ENCODE measurements at regions not wholly inside any gene's neighbourhood (a gene's known extent, or its start where the extent isn't known, plus 50 kb on each side); places are given as distances from the start of the nearest gene placed in this dataset.

DNA sequence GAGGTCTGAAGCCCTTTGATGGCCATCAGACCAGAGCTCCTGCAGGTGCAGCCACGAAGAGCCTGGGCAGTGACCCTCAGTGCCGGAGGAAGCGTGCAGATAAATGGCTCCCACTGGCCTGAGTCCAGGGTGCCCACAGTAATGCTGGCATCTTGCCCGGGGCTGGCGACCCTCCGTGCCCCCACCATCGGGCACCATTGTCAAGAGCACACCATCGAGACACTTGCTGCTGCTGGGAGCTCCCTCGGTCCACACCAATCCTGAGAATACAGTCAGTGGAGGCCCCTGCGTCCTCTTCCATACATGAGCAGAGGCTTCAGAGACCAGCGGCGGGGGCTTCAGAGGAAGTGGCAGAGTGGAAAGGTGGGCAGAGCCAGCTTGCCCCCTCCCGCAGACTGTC, 1448.3 kb downstream of the BRD1 start:
- Histone ChIP-seq H4K20me1 (ENCODE audit: insufficient read depth, low read length) (0 out of 2 replicates have a peak, but pooled peaks cover 2% of the 10 kb centered on the region), H3K79me2 (ENCODE audit: insufficient read depth, low read length) (no peaks in the 10 kb centered on the region), H3K27me3 (ENCODE audit: control insufficient read depth in 1 of 2, insufficient read depth in 2 of 2, low read length in 2 of 2) (peaks cover 0 to 35% of the 10 kb centered on the region in 2 experiments; a peak in 4 of 5 replicates), H3K9ac (ENCODE audit: insufficient read depth, low read depth, low read length) (no peak overlapping the region), H3K4me3 (replicated peaks in 1 of 3; ENCODE audit: insufficient read depth in 1 of 3, low read depth in 2 of 3, low read length in 3 of 3) (no peak overlapping the region), H3K4me2 (ENCODE audit: low read depth, low read length) (no peak overlapping the region), H3K27ac (ENCODE audit: extremely low read length, insufficient read depth, low read length) (no peak overlapping the region), H2AFZ (ENCODE audit: low read length) (no peak overlapping the region), H3K9me3 (ENCODE audit: low read length) (no peaks in the 10 kb centered on the region), H3K4me1 (ENCODE audit: insufficient read depth, low read length) (no peaks in the 10 kb centered on the region), H3K36me3 (replicated peaks in 1 of 2; ENCODE audit: control insufficient read depth in 1 of 2, insufficient read depth in 2 of 2, low read length in 2 of 2) (no peaks in the 10 kb centered on the region)
- POLR2A ChIA-PET, result no interaction called here
- FAIRE-seq (no peak), ATAC-seq (no peak), DNase-seq (ENCODE audit: low spot score) (no peak)
- in situ Hi-C loops (cut with HindIII; ENCODE audit: extremely low pct_ligation_motif_present, low pct_unique_long_range_greater_than_20kb), result no loop called here
- no TSS peak for BruUV-seq (replicated peaks)
- intact Hi-C loops (cut with micrococcal nuclease; ENCODE audit: unreplicated experiment), result no loop called here
- TF ChIP-seq, protein P1, sequence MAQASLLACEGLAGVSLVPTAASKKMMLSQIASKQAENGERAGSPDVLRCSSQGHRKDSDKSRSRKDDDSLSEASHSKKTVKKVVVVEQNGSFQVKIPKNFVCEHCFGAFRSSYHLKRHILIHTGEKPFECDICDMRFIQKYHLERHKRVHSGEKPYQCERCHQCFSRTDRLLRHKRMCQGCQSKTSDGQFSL (CRISPR knock-in tag; IDR thresholded peaks at IDR 0.05), result no peak
- TF ChIP-seq, protein P2, sequence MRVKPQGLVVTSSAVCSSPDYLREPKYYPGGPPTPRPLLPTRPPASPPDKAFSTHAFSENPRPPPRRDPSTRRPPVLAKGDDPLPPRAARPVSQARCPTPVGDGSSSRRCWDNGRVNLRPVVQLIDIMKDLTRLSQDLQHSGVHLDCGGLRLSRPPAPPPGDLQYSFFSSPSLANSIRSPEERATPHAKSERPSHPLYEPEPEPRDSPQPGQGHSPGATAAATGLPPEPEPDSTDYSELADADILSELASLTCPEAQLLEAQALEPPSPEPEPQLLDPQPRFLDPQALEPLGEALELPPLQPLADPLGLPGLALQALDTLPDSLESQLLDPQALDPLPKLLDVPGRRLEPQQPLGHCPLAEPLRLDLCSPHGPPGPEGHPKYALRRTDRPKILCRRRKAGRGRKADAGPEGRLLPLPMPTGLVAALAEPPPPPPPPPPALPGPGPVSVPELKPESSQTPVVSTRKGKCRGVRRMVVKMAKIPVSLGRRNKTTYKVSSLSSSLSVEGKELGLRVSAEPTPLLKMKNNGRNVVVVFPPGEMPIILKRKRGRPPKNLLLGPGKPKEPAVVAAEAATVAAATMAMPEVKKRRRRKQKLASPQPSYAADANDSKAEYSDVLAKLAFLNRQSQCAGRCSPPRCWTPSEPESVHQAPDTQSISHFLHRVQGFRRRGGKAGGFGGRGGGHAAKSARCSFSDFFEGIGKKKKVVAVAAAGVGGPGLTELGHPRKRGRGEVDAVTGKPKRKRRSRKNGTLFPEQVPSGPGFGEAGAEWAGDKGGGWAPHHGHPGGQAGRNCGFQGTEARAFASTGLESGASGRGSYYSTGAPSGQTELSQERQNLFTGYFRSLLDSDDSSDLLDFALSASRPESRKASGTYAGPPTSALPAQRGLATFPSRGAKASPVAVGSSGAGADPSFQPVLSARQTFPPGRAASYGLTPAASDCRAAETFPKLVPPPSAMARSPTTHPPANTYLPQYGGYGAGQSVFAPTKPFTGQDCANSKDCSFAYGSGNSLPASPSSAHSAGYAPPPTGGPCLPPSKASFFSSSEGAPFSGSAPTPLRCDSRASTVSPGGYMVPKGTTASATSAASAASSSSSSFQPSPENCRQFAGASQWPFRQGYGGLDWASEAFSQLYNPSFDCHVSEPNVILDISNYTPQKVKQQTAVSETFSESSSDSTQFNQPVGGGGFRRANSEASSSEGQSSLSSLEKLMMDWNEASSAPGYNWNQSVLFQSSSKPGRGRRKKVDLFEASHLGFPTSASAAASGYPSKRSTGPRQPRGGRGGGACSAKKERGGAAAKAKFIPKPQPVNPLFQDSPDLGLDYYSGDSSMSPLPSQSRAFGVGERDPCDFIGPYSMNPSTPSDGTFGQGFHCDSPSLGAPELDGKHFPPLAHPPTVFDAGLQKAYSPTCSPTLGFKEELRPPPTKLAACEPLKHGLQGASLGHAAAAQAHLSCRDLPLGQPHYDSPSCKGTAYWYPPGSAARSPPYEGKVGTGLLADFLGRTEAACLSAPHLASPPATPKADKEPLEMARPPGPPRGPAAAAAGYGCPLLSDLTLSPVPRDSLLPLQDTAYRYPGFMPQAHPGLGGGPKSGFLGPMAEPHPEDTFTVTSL (CRISPR knock-in tag; IDR thresholded peaks at IDR 0.05; ENCODE audit: borderline replicate concordance), result no peak
- TF ChIP-seq ZNF674 (CRISPR knock-in tag; IDR thresholded peaks at IDR 0.05; ENCODE audit: low read depth) (no peak), ZNF747 (CRISPR knock-in tag; IDR thresholded peaks at IDR 0.05; ENCODE audit: borderline replicate concordance) (no peak), HES4 (CRISPR knock-in tag; IDR thresholded peaks at IDR 0.05; ENCODE audit: borderline replicate concordance) (no peak), SMARCE1 (IDR thresholded peaks at IDR 0.05; ENCODE audit: borderline replicate concordance) (no peak), ZNF251 (CRISPR knock-in tag; IDR thresholded peaks at IDR 0.05) (no peak)
- TF ChIP-seq, protein P3, sequence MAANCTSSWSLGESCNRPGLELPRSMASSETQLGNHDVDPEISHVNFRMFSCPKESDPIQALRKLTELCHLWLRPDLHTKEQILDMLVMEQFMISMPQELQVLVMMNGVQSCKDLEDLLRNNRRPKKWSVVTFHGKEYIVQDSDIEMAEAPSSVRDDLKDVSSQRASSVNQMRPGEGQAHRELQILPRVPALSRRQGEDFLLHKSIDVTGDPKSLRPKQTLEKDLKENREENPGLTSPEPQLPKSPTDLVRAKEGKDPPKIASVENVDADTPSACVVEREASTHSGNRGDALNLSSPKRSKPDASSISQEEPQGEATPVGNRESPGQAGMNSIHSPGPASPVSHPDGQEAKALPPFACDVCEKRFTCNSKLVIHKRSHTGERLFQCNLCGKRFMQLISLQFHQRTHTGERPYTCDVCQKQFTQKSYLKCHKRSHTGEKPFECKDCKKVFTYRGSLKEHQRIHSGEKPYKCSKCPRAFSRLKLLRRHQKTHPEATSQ (CRISPR knock-in tag; IDR thresholded peaks at IDR 0.05; ENCODE audit: borderline replicate concordance), result no peak
- TF ChIP-seq, protein P4, sequence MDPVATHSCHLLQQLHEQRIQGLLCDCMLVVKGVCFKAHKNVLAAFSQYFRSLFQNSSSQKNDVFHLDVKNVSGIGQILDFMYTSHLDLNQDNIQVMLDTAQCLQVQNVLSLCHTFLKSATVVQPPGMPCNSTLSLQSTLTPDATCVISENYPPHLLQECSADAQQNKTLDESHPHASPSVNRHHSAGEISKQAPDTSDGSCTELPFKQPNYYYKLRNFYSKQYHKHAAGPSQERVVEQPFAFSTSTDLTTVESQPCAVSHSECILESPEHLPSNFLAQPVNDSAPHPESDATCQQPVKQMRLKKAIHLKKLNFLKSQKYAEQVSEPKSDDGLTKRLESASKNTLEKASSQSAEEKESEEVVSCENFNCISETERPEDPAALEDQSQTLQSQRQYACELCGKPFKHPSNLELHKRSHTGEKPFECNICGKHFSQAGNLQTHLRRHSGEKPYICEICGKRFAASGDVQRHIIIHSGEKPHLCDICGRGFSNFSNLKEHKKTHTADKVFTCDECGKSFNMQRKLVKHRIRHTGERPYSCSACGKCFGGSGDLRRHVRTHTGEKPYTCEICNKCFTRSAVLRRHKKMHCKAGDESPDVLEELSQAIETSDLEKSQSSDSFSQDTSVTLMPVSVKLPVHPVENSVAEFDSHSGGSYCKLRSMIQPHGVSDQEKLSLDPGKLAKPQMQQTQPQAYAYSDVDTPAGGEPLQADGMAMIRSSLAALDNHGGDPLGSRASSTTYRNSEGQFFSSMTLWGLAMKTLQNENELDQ (CRISPR knock-in tag; IDR thresholded peaks at IDR 0.05; ENCODE audit: borderline replicate concordance), result no peak
- CTCF ChIA-PET (ENCODE audit: low intra/inter-chr PET ratio, low total read pairs), result no interaction called here
- 32% methylated on average over 4 of the region's 13 CpGs for WGBS (ENCODE audit: low lambda C conversion rate)

All from HepG2 (cell line).